Lower leg skin (tissue), 4 donors: ENCODE measurements at regions not wholly inside any gene's neighbourhood (a gene's known extent, or its start where the extent isn't known, plus 50 kb on each side); places are given as distances from the start of the nearest gene placed in this dataset.

Experiments
- DNase-seq, 2 donors: peaks; one replicate each; pipeline ENCODE4 v3.0.0-alpha.2; 2019; ENCODE audit warnings: low spot score in 2 of 2
- H3K4me3 ChIP-seq: fragments of 200-600 bp; sonication (generic); 2 replicates; pipeline ENCODE4 v1.5.1; 2017; ENCODE audit warnings: mild to moderate bottlenecking, low read depth; ENCODE audit not compliant: poor library complexity, severe bottlenecking
- CTCF ChIP-seq, 3 donors: fragments of 450-650 bp; IDR thresholded peaks; one replicate each; pipeline ENCODE4 v1.5.1; 2016; ENCODE audit warnings: antibody characterized with exemption in 3 of 3, mild to moderate bottlenecking in 3 of 3, moderate library complexity in 2 of 3
- POLR2A ChIP-seq, 2 donors: fragments of 450-650 bp; IDR thresholded peaks; one replicate each; pipeline ENCODE4 v1.6.1; 2016 to 2017; ENCODE audit warnings: antibody characterized with exemption in 2 of 2, mild to moderate bottlenecking in 1 of 2, moderate library complexity in 1 of 2
- WGBS, 2 donors: methylation state at CpG; one replicate each; pipeline ENCODE4 v1.1.5; 2018; 5-methylcytosine and 5-hydroxymethylcytosine counted together
- intact Hi-C: fragments of 100-400 bp; cut with DNase I; formaldehyde crosslinking; loops from one replicate; pipeline ENCODE4 v1.15.0; 2023; ENCODE audit warnings: low total_unique reads

- no peak for DNase-seq
- no peak overlapping the region for H3K4me3 ChIP-seq
- WGBS, 2 donors: 71% methylated on average over 3 of the region's 3 CpGs
- intact Hi-C loops: no loop called here
- TF ChIP-seq CTCF (IDR thresholded peaks at IDR 0.05) (no peak), POLR2A (IDR thresholded peaks at IDR 0.05) (no peak)
Observed at GRCh38 chr9:104247899-104248460, 153.9 kb downstream of the SMC2 start.

- no peak overlapping the region for H3K4me3 ChIP-seq
- intact Hi-C loops: no loop called here
- TF ChIP-seq CTCF (IDR thresholded peaks at IDR 0.05): no peak
- no peak for TF ChIP-seq POLR2A (IDR thresholded peaks at IDR 0.05)
- WGBS, 2 donors: 56 to 65% methylated on average over 3 of the region's 3 CpGs
- no peak for DNase-seq
Observed at GRCh38 chr9:104256031-104256695, 162.1 kb downstream of the SMC2 start.

DNA sequence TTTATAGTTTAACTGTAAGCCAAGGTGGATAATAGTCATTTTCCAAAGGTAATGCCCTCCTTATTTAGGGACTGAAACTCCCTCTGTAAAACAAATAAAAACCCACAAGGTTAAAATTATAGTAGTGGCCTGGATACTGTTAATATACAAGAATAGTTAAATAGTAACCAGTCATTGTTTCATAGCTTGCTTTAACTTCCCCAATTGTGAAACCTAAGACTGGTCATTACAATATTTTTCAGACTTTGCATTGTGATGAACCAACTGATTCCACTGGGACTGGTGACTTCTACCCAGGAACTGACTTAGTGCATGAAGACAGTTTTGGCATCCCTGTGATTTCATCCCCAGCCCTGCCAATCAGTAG lies 162.6 kb downstream of the SMC2 start:
- intact Hi-C loops: no loop called here
- no peak for DNase-seq
- TF ChIP-seq POLR2A (IDR thresholded peaks at IDR 0.05) (no peak), CTCF (IDR thresholded peaks at IDR 0.05) (no peak)
- H3K4me3 ChIP-seq: no peak overlapping the region

DNA sequence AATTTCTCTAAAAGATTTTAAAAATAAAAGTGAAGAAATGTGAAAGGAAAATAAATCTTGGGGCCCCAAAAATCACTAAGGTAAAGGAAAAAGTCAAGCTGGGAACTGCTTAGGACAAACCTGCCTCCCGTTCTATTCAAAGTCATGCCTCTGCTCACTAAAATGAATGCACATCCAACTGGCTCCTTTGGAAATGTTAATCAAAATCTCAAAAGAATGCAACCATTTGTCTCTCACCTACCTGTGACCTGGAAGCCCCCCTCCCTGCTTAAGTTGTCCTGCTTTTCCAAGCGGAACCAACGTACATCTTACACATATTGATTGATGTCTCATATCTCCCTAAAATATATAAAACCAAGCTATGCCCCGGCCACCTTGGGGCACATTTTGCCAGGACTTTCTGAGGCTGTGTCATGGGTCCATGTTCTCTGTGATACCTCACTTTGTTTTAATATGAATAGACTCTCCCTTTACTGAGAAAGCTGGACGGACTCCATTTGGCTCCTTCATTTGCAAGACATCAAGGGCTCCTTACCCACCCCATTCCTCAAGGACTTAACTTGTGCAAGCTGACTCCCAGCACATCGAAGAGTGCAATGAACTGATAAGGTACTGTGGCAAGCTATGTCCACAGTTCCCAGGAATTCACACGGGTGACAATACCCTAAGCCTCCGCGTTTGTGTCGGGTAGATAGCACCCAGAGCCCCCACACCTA lies 164.3 kb downstream of the SMC2 start:
- TF ChIP-seq CTCF (IDR thresholded peaks at IDR 0.05) (no peak), POLR2A (IDR thresholded peaks at IDR 0.05) (no peak)
- no peak overlapping the region for H3K4me3 ChIP-seq
- DNase-seq: no peak
- intact Hi-C loops: no loop called here
- WGBS, 2 donors: 34 to 36% methylated on average over 10 of the region's 10 CpGs

- no peak for TF ChIP-seq POLR2A (IDR thresholded peaks at IDR 0.05)
- TF ChIP-seq CTCF (IDR thresholded peaks at IDR 0.05): no peak
- DNase-seq: no peak
- no peak overlapping the region for H3K4me3 ChIP-seq
- intact Hi-C loops: no loop called here
- 65 to 69% methylated on average over 3 of the region's 3 CpGs for WGBS, 2 donors
Observed at GRCh38 chr9:104260004-104260403, 165.9 kb downstream of the SMC2 start.
